ENCODE measurements at regions not wholly inside any gene's neighbourhood (a gene's known extent, or its start where the extent isn't known, plus 50 kb on each side); places are given as distances from the start of the nearest gene placed in this dataset.

- 100% methylated on average over 1 of the region's 1 CpG; no CpG with 5 or more reads in 1 of the 2 experiments for WGBS, 2 experiments (ENCODE audit: extremely low coverage in 1 of 2, insufficient coverage in 1 of 2, insufficient read length in 1 of 2, insufficient replicate concordance in 2 of 2, low coverage in 1 of 2, low lambda C conversion rate in 2 of 2, missing lambda C conversion rate in 1 of 2)
- H3K18ac ChIP-seq (ENCODE audit: extremely low read depth, low read length), result no peak overlapping the region
- H3K9ac ChIP-seq (replicated peaks in 1 of 4; ENCODE audit: extremely low read depth in 1 of 4, low read depth in 3 of 4, low read length in 3 of 4), result no peak overlapping the region
- H2AK5ac ChIP-seq (ENCODE audit: low read depth, low read length), result no peak overlapping the region
- H3K23ac ChIP-seq (ENCODE audit: insufficient read length), result no peak overlapping the region
- H2BK20ac ChIP-seq (ENCODE audit: low read length), result no peak overlapping the region
- H3K23me2 ChIP-seq (ENCODE audit: low read depth, low read length), result no peaks in the 10 kb centered on the region
- no peak overlapping the region for H2AFZ ChIP-seq (ENCODE audit: low read length)
- TF ChIP-seq RNF2 (IDR thresholded peaks at IDR 0.05; ENCODE audit: borderline replicate concordance, low read depth, low read length, missing control alignments, poor library complexity, severe bottlenecking) (no peak), CTBP2 (IDR thresholded peaks at IDR 0.05; ENCODE audit: borderline replicate concordance, insufficient read depth, insufficient read length, low read length) (no peak), JUN (IDR thresholded peaks at IDR 0.05; ENCODE audit: low read depth, low read length) (no peak), TEAD4 (IDR thresholded peaks at IDR 0.05; ENCODE audit: low read depth, low read length) (no peak), JUND (IDR thresholded peaks at IDR 0.05; ENCODE audit: low read length) (no peak), SP2 (IDR thresholded peaks at IDR 0.05; ENCODE audit: low read length) (no peak), ATF2 (IDR thresholded peaks at IDR 0.05; ENCODE audit: low read length) (no peak)
- H3K56ac ChIP-seq (replicated peaks; ENCODE audit: insufficient read length, low read depth, low read length), result no peak overlapping the region
- no peaks in the 10 kb centered on the region for H3K79me1 ChIP-seq (ENCODE audit: low read depth, low read length)
- no peaks in the 10 kb centered on the region for H3K27me3 ChIP-seq (replicated peaks in 1 of 4; ENCODE audit: control insufficient read depth in 3 of 4, extremely low read depth in 1 of 4, insufficient read depth in 3 of 4, low read length in 3 of 4)
- H4K91ac ChIP-seq (replicated peaks; ENCODE audit: insufficient read length, low read length), result no peak overlapping the region
- H3K4me1 ChIP-seq (replicated peaks in 1 of 4; ENCODE audit: control insufficient read depth in 3 of 4, insufficient read depth in 4 of 4, low read length in 3 of 4), result no peaks in the 10 kb centered on the region
- no peak overlapping the region for H3K4me2 ChIP-seq (ENCODE audit: insufficient read depth in 1 of 2, low read depth in 2 of 2, low read length in 2 of 2)
- H3K27ac ChIP-seq (ENCODE audit: low read depth, low read length), result no peak overlapping the region
- no peak overlapping the region for H2BK15ac ChIP-seq (ENCODE audit: low read length)
- H4K8ac ChIP-seq (ENCODE audit: extremely low read depth, insufficient read depth, low read length), result no peak overlapping the region
- DNase-seq (ENCODE audit: low read depth in 1 of 2, low spot score in 2 of 2), result no peak
- H3K9me3 ChIP-seq (ENCODE audit: insufficient read depth in 2 of 2, low read depth in 1 of 2, low read length in 1 of 2), result peaks cover 6 to 9% of the 10 kb centered on the region in 2 experiments; a peak in 2 of 4 replicates
- H3K36me3 ChIP-seq (ENCODE audit: control insufficient read depth in 2 of 4, insufficient read depth in 4 of 4, low read length in 3 of 4), result no peaks in the 10 kb centered on the region
- H3K4me3 ChIP-seq (ENCODE audit: extremely low read depth in 1 of 4, insufficient read depth in 2 of 4, low read depth in 3 of 4, low read length in 4 of 4), result no peak overlapping the region
- no peak overlapping the region for H2BK120ac ChIP-seq (replicated peaks; ENCODE audit: low read depth, low read length)
- H2BK5ac ChIP-seq (ENCODE audit: low read depth, low read length), result no peak overlapping the region
- no peak overlapping the region for H3K14ac ChIP-seq (ENCODE audit: insufficient read length)
- no peak overlapping the region for H3K4ac ChIP-seq (replicated peaks; ENCODE audit: insufficient read length, low read depth, low read length)
- no peak for FAIRE-seq
- no peak overlapping the region for H2BK12ac ChIP-seq (ENCODE audit: low read depth, low read length)
- CTCF ChIA-PET (ENCODE audit: partially characterized antibody), result interaction anchor here (1.1 to 1.4 kb wide), 2 partner anchors 89 to 359 kb away, joined by 3 read pairs; no protein-coding TSS in a partner anchor
- POLR2A ChIA-PET (ENCODE audit: partially characterized antibody), result no interaction called here
- no peak overlapping the region for H4K5ac ChIP-seq (ENCODE audit: insufficient read length, low read depth, low read length)
- no peaks in the 10 kb centered on the region for H3K79me2 ChIP-seq (ENCODE audit: control insufficient read depth in 1 of 2, insufficient read depth in 2 of 2, low read length in 2 of 2)
- H4K20me1 ChIP-seq (replicated peaks in 1 of 2; ENCODE audit: control insufficient read depth in 1 of 2, insufficient read depth in 2 of 2, low read length in 2 of 2), result no peaks in the 10 kb centered on the region
Measured at GRCh38 chr13:103229674-103230073, 163.5 kb upstream of the SLC10A2 start.
